Heart left ventricle (tissue), 16 donors: ENCODE measurements at regions not wholly inside any gene's neighbourhood (a gene's known extent, or its start where the extent isn't known, plus 50 kb on each side); places are given as distances from the start of the nearest gene placed in this dataset.

Experiments used
- ATAC-seq, 4 donors: fragments of 200-7000 bp; cut with Tn5 transposase; one replicate each; pipeline ENCODE4 v1.9.1; 2020 to 2022; ENCODE audit warnings: moderate library complexity in 4 of 4, mild to moderate bottlenecking in 3 of 4, moderate number of reproducible peaks in 1 of 4
- DNase-seq, 5 donors: peaks; one replicate each; pipeline ENCODE4 v3.0.0-alpha.2; 2020
- H3K27ac ChIP-seq, 12 donors: fragments of 200-600 bp; sonication (generic) in 4 of 12; one replicate each; pipeline versions ENCODE4 v1.5.0 to v1.8.0; 2016 to 2022; ENCODE audit warnings: mild to moderate bottlenecking in 2 of 12
- H3K27me3 ChIP-seq, 9 donors: fragments of 200-600 bp; sonication (generic) in 2 of 9; one replicate each; pipeline versions ENCODE4 v1.5.1 to v1.8.0; 2016 to 2022; ENCODE audit warnings: mild to moderate bottlenecking in 3 of 9
- H3K36me3 ChIP-seq, 9 donors: fragments of 200-600 bp; sonication (generic) in 2 of 9; one replicate each; pipeline versions ENCODE4 v1.5.0 to v1.8.0; 2018 to 2022; ENCODE audit warnings: mild to moderate bottlenecking in 2 of 9
- H3K4me1 ChIP-seq, 12 donors: fragments of 200-600 bp; sonication (generic) in 4 of 12; one replicate each; pipeline versions ENCODE4 v1.5.0 to v1.8.0; 2016 to 2022; ENCODE audit warnings: mild to moderate bottlenecking in 3 of 12
- H3K4me3 ChIP-seq, 12 donors: fragments of 200-600 bp; sonication (generic) in 4 of 12; one replicate each; pipeline versions ENCODE4 v1.5.0 to v1.8.0; 2017 to 2022; ENCODE audit warnings: mild to moderate bottlenecking in 9 of 12, moderate library complexity in 4 of 12
- H3K9me3 ChIP-seq, 12 donors: fragments of 200-600 bp; sonication (generic) in 4 of 12; one replicate each; pipeline versions ENCODE4 v1.5.0 to v1.8.0; 2016 to 2022; ENCODE audit warnings: mild to moderate bottlenecking in 1 of 12
- POLR2A ChIP-seq, 2 donors: fragments of 450-650 bp; IDR thresholded peaks; one replicate each; pipeline ENCODE4 v1.6.1; 2017; ENCODE audit warnings: antibody characterized with exemption in 2 of 2, mild to moderate bottlenecking in 2 of 2, moderate library complexity in 2 of 2
- WGBS, 4 donors: extraction: QIAGEN DNeasy Blood & Tissue Kit in 2 of 4; methylation state at CpG; one replicate each; pipeline versions ENCODE4 v1.1.5 to v1.1.7; 2013 to 2018; 5-methylcytosine and 5-hydroxymethylcytosine counted together
- intact Hi-C, 10 donors: fragments of 100-400 bp; cut with DNase I; formaldehyde crosslinking; loops; one replicate each; pipeline versions ENCODE4 v1.11.1 to v1.14.2; 2022
- TF ChIP-seq, protein P1 (sequence below), 12 donors: fragments of 200-600 bp; sonication (generic) in 4 of 12; IDR thresholded peaks; one replicate each; pipeline versions ENCODE4 v1.5.0 to v1.8.0; 2018 to 2022; ENCODE audit warnings: antibody characterized with exemption in 12 of 12, mild to moderate bottlenecking in 5 of 12
- donor health status: ischemic (EF 13 %, LVEDD 7.1; RV severe dilation, severe dysfunction).
- donor health status: healthy with polysubstance abuse.
- donor health status: DM: no; HTN: yes; CAD: no.
- donor health status: DM: no; HTN: no; CAD: no.
- donor health status: ischemic (EF 25% LVEDD 6.9; RV normal size, moderate dysfunction).
- donor health status: ischemic (EF 25% LVEDD 5.7; RV mildly dilated, moderate dysfunction).
- donor health status: healthy.
- donor health status: DM: yes; HTN: yes; CAD: no.
- donor health status: ischemic (EF 35%, LVEDD 5.7; RV mildly dilated, moderate dysfunction).
- donor health status: nonischemic (EF 11% LVEDD 7.7; RV severe dilation, severe dysfunction).
- donor health status: DM: yes; HTN: yes; CAD: no.
- donor health status: PGD.
- donor health status: ischemic (EF 29% LVEDD 5.4; RV normal size, mild dysfunction).
- donor health status: nonischemic (EF 23%, LVEDD 6.1; RV moderate dilation, normal function).

DNA sequence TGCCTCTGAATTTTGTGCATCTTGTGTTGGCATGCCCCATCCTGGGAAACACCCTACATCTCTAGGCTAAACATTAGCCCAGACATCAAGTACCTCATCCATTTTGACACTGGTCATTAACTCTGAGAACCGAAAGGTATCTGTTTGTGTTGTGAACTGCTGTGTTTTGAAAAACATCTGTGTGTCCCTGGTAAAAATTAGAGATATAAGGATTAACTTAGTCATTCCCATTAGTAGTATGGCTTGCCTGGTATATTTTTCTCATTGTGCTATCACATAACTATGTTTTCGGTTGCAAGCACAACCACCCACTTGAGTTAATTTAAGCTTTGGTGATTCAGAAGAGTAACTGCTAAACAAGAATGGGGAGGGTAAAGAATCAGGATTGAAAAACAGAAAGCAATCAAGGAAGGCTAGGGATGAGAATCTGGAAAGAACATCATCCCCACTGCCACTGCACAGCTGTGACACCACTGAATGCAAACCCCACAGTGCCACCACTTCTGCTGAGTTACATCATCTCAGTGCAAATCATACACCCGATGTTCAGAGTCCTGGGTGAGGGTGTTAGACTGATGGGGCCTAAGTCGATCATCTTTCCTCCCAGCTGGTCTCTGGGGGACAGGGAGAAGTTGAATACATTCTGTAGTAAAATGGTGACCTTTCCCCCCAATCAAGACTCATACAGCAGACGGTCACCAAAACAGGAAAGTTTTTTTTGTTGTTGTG, 234.0 kb downstream of the EPHA4 start:
- no peak for ATAC-seq
- H3K27me3 ChIP-seq = no peaks in the 10 kb centered on the region
- WGBS, 4 donors = 80 to 87% (median 84%) methylated on average over 5 of the region's 5 CpGs
- H3K4me3 ChIP-seq = no peak overlapping the region
- TF ChIP-seq POLR2A (IDR thresholded peaks at IDR 0.05) = no peak
- TF ChIP-seq, protein P1, sequence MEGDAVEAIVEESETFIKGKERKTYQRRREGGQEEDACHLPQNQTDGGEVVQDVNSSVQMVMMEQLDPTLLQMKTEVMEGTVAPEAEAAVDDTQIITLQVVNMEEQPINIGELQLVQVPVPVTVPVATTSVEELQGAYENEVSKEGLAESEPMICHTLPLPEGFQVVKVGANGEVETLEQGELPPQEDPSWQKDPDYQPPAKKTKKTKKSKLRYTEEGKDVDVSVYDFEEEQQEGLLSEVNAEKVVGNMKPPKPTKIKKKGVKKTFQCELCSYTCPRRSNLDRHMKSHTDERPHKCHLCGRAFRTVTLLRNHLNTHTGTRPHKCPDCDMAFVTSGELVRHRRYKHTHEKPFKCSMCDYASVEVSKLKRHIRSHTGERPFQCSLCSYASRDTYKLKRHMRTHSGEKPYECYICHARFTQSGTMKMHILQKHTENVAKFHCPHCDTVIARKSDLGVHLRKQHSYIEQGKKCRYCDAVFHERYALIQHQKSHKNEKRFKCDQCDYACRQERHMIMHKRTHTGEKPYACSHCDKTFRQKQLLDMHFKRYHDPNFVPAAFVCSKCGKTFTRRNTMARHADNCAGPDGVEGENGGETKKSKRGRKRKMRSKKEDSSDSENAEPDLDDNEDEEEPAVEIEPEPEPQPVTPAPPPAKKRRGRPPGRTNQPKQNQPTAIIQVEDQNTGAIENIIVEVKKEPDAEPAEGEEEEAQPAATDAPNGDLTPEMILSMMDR (IDR thresholded peaks at IDR 0.05) = no peak
- no peak overlapping the region for H3K27ac ChIP-seq
- H3K4me1 ChIP-seq = no peaks in the 10 kb centered on the region
- no peak for DNase-seq
- H3K9me3 ChIP-seq = no peaks in the 10 kb centered on the region
- intact Hi-C loops = no loop called here
- H3K36me3 ChIP-seq = no peaks in the 10 kb centered on the region

DNA sequence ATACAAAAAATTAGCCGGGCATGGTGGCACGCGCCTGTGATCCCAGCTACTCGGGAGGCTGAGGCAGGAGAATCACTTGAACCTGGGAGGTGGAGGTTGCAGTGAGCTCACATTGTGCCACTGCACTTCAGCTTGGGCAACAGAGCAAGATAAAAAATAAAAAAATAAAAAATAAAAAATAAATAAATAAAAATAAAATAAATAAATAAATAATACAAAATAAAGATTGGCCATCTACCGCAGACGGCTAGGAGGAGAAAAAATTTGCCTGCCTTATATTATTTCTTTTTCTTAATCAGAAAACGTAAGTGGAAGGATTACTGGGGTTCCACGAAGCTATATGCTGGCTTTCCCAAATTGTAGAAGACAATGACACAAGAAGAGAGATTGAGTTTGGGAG, 229.7 kb downstream of the EPHA4 start:
- Histone ChIP-seq H3K27ac (no peak overlapping the region), H3K27me3 (no peaks in the 10 kb centered on the region), H3K9me3 (no peaks in the 10 kb centered on the region), H3K4me3 (no peak overlapping the region), H3K4me1 (peaks cover 0 to 6% (median 0%) of the 10 kb centered on the region in 12 donors), H3K36me3 (no peaks in the 10 kb centered on the region)
- intact Hi-C loops = no loop called here
- DNase-seq = no peak
- no peak for ATAC-seq
- 78 to 97% (median 89%) methylated on average over 8 of the region's 8 CpGs for WGBS, 4 donors
- no peak for TF ChIP-seq POLR2A (IDR thresholded peaks at IDR 0.05)
- TF ChIP-seq, protein P1 (IDR thresholded peaks at IDR 0.05) = no peak

DNA sequence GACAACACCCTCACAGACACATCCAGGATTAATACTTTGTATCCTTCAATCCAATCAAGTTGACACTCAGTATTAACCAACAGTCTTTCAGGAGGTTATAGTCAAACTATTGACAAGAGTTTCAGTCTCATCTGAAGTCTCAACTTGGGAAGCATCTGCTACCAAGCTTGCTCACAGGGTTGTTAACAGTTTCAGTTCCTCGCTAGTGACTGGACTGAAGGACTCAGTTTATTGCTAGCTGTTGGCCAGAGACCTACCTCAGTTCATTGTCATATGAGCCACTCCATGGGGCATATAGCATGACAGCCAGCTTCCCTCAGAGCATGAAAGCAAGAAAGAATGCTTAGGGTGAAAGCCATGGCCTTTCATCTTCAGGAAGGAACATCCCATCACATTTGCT, 228.6 kb downstream of the EPHA4 start:
- Histone ChIP-seq H3K36me3 (no peaks in the 10 kb centered on the region), H3K27me3 (no peaks in the 10 kb centered on the region), H3K9me3 (no peaks in the 10 kb centered on the region), H3K27ac (no peak overlapping the region), H3K4me3 (no peak overlapping the region), H3K4me1 (peaks cover 0 to 6% (median 0%) of the 10 kb centered on the region in 12 donors)
- ATAC-seq = no peak
- WGBS, 4 donors = 94 to 100% (median 96%) methylated on average over 1 of the region's 1 CpG
- TF ChIP-seq, protein P1 (IDR thresholded peaks at IDR 0.05) = no peak
- intact Hi-C loops = no loop called here
- no peak for DNase-seq

DNA sequence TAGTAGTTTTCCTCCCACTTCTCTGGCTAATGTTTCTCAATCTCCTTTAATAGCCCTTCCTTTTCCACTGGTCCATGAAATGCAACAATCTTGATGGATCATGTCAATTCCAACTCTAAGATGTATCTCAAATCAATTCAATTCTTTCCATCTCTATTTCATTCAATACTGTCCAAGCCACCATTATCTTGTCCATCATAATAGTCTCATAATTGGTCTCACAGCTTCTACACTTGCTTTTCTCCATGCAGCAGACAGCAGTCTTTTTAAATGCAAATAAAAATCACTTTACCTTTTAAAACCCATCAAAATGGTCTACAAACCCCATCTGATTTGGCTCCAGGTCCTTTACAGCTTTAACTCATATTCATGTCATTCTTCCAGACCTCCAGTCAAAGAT, 226.6 kb downstream of the EPHA4 start:
- DNase-seq = no peak
- no peak for TF ChIP-seq POLR2A (IDR thresholded peaks at IDR 0.05)
- TF ChIP-seq, protein P1 (IDR thresholded peaks at IDR 0.05) = no peak
- Histone ChIP-seq H3K4me3 (no peak overlapping the region), H3K27me3 (no peaks in the 10 kb centered on the region), H3K27ac (no peak overlapping the region), H3K4me1 (peaks cover 0 to 6% (median 0%) of the 10 kb centered on the region in 12 donors), H3K36me3 (no peaks in the 10 kb centered on the region), H3K9me3 (no peaks in the 10 kb centered on the region)
- ATAC-seq = no peak
- intact Hi-C loops = no loop called here
